Ovary (tissue), 7 donors: ENCODE measurements at regions not wholly inside any gene's neighbourhood (a gene's known extent, or its start where the extent isn't known, plus 50 kb on each side); places are given as distances from the start of the nearest gene placed in this dataset.

ENCODE experiments used
- DNase-seq, 5 donors: peaks; one replicate each; pipeline ENCODE4 v3.0.0-alpha.2; 2019 to 2020
- H3K27ac ChIP-seq, 2 donors: fragments of 200-600 bp; one replicate each; pipeline versions ENCODE4 v1.5.1 to v1.8.0; 2019 to 2022
- H3K27me3 ChIP-seq: fragments of 200-600 bp; one replicate; pipeline ENCODE4 v1.8.0; 2022
- H3K36me3 ChIP-seq: fragments of 200-600 bp; sonication (generic); one replicate; pipeline ENCODE4 v1.5.1; 2019
- H3K4me1 ChIP-seq: one replicate; pipeline ENCODE4 v1.8.1; 2013; ENCODE audit warnings: mild to moderate bottlenecking, moderate library complexity; ENCODE audit not compliant: insufficient read depth
- H3K4me3 ChIP-seq: fragments of 200-600 bp; sonication (generic); one replicate; pipeline ENCODE4 v1.5.1; 2017
- H3K9me3 ChIP-seq, 2 donors: fragments of 200-600 bp in 1 of 2; sonication (generic) in 1 of 2; one replicate each; pipeline versions ENCODE4 v1.5.1 to v1.8.1; 2013 to 2019; ENCODE audit warnings: mild to moderate bottlenecking in 1 of 2, moderate library complexity in 1 of 2
- EP300 ChIP-seq: sonication (generic); formaldehyde crosslinking; IDR thresholded peaks from one replicate; pipeline ENCODE4 v1.6.1; 2017; ENCODE audit warnings: antibody characterized with exemption
- POLR2A ChIP-seq: fragments of 450-650 bp; IDR thresholded peaks from one replicate; pipeline ENCODE4 v1.6.1; 2017; ENCODE audit warnings: antibody characterized with exemption, mild to moderate bottlenecking, moderate library complexity
- whole genome bisulfite sequencing, 3 donors: extraction: QIAGEN DNeasy Blood & Tissue Kit in 1 of 3; methylation state at CpG; one replicate each; pipeline versions ENCODE4 v1.1.5 to v1.1.7; 2013 to 2017; 5-methylcytosine and 5-hydroxymethylcytosine counted together
- intact Hi-C, 4 donors: fragments of 100-400 bp; cut with DNase I; formaldehyde crosslinking; loops; one replicate each; pipeline versions ENCODE4 v1.11.0 to v1.15.1; 2022 to 2023
- TF ChIP-seq, protein P1 (sequence below), 3 donors: fragments of 450-650 bp in 2 of 3; fragments of 200-600 bp in 1 of 3; IDR thresholded peaks; one replicate each; pipeline versions ENCODE4 v1.5.1 to v1.8.0; 2016 to 2022; ENCODE audit warnings: antibody characterized with exemption in 3 of 3, mild to moderate bottlenecking in 1 of 3
- donor health status: DM: no; HTN: no; CAD: no; lungs with moderate emphysema.
- donor health status: DM: no; HTN: no; CAD: no.
- donor health status: Bipolar disorder and iron deficiency.
- donor health status: DM: no; HTN: no; CAD: no.
- donor health status: DM: yes; HTN: yes; CAD: no.

DNA sequence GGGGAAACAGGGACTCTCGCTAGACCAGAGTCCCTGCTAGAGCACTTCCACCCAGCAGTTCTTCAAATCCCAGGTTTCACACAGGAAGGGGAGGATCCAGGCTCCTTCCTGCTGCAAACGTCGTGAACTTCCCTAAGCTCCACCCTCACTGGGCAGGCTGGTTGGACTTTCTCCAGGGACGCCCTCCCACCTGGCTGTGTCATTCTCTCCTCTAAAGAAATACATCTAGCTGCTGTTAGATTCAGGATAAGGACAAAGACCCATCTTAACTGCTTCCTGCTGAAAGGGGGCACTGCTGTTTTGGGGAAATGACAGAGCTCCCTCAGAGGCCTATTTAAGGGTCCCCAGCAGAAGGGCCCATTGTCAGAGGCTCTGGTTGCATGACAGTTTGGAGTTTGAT, 230.7 kb downstream of the SEMA6A start:
- TF ChIP-seq, protein P1, sequence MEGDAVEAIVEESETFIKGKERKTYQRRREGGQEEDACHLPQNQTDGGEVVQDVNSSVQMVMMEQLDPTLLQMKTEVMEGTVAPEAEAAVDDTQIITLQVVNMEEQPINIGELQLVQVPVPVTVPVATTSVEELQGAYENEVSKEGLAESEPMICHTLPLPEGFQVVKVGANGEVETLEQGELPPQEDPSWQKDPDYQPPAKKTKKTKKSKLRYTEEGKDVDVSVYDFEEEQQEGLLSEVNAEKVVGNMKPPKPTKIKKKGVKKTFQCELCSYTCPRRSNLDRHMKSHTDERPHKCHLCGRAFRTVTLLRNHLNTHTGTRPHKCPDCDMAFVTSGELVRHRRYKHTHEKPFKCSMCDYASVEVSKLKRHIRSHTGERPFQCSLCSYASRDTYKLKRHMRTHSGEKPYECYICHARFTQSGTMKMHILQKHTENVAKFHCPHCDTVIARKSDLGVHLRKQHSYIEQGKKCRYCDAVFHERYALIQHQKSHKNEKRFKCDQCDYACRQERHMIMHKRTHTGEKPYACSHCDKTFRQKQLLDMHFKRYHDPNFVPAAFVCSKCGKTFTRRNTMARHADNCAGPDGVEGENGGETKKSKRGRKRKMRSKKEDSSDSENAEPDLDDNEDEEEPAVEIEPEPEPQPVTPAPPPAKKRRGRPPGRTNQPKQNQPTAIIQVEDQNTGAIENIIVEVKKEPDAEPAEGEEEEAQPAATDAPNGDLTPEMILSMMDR (IDR thresholded peaks at IDR 0.05) = no peak
- TF ChIP-seq POLR2A (no peak), EP300 (no peak)
- no peaks in the 10 kb centered on the region for H3K4me1 ChIP-seq
- no peaks in the 10 kb centered on the region for H3K9me3 ChIP-seq
- 54 to 63% (median 58%) methylated on average over 4 of the region's 4 CpGs for WGBS, 3 donors
- H3K36me3 ChIP-seq = no peaks in the 10 kb centered on the region
- H3K27ac ChIP-seq = no peak overlapping the region
- intact Hi-C loops = no loop called here
- no peaks in the 10 kb centered on the region for H3K27me3 ChIP-seq
- no peak for DNase-seq
- no peak overlapping the region for H3K4me3 ChIP-seq
